Kidney epithelial cell (primary cell): ENCODE measurements at regions not wholly inside any gene's neighbourhood (a gene's known extent, or its start where the extent isn't known, plus 50 kb on each side); places are given as distances from the start of the nearest gene placed in this dataset.

Experiments
- DNase-seq: peaks from one replicate; pipeline ENCODE4 v3.0.0-alpha.2; 2010; ENCODE audit warnings: low read depth
- H3K27me3 ChIP-seq: 2 replicates; pipeline ENCODE4 v1.6.0; 2011; ENCODE audit warnings: low read length; ENCODE audit not compliant: control insufficient read depth, insufficient read depth
- H3K36me3 ChIP-seq: 2 replicates; pipeline ENCODE4 v1.5.1; 2011; ENCODE audit warnings: low read length; ENCODE audit not compliant: control insufficient read depth, insufficient read depth
- H3K4me3 ChIP-seq: 2 replicates; pipeline ENCODE4 v1.5.1; 2011; ENCODE audit warnings: low read depth, mild to moderate bottlenecking, control low read depth, low read length
- TF ChIP-seq, protein P1 (sequence below): IDR thresholded peaks from 2 replicates; pipeline ENCODE4 v1.5.1; 2011; ENCODE audit warnings: mild to moderate bottlenecking, moderate library complexity, low read length, control low read depth, inconsistent platforms; ENCODE audit not compliant: insufficient read depth, poor library complexity, severe bottlenecking

DNA sequence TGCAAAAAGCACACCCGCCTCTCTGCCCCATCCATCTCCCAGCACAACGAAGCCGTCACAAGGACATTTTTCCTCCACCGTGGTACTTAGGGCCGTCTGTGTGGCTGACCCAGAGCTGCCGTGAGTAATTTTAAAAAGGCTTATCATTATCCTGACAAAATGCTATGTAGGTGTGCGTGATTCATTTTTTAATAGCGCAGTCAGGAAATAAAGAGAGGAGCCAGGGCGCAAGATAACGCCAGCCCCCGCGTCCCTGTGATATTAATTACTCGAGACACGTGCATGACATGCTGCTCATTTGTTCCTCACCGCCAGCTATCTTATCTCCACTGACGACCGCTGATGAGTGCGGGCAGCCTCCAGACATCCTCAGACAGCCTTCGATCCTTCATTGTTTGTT, 332.7 kb upstream of the PFKP start:
- TF ChIP-seq, protein P1, sequence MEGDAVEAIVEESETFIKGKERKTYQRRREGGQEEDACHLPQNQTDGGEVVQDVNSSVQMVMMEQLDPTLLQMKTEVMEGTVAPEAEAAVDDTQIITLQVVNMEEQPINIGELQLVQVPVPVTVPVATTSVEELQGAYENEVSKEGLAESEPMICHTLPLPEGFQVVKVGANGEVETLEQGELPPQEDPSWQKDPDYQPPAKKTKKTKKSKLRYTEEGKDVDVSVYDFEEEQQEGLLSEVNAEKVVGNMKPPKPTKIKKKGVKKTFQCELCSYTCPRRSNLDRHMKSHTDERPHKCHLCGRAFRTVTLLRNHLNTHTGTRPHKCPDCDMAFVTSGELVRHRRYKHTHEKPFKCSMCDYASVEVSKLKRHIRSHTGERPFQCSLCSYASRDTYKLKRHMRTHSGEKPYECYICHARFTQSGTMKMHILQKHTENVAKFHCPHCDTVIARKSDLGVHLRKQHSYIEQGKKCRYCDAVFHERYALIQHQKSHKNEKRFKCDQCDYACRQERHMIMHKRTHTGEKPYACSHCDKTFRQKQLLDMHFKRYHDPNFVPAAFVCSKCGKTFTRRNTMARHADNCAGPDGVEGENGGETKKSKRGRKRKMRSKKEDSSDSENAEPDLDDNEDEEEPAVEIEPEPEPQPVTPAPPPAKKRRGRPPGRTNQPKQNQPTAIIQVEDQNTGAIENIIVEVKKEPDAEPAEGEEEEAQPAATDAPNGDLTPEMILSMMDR: no peak
- Histone ChIP-seq H3K27me3 (no peaks in the 10 kb centered on the region), H3K36me3 (no peaks in the 10 kb centered on the region), H3K4me3 (no peak overlapping the region)
- no peak for DNase-seq

DNA sequence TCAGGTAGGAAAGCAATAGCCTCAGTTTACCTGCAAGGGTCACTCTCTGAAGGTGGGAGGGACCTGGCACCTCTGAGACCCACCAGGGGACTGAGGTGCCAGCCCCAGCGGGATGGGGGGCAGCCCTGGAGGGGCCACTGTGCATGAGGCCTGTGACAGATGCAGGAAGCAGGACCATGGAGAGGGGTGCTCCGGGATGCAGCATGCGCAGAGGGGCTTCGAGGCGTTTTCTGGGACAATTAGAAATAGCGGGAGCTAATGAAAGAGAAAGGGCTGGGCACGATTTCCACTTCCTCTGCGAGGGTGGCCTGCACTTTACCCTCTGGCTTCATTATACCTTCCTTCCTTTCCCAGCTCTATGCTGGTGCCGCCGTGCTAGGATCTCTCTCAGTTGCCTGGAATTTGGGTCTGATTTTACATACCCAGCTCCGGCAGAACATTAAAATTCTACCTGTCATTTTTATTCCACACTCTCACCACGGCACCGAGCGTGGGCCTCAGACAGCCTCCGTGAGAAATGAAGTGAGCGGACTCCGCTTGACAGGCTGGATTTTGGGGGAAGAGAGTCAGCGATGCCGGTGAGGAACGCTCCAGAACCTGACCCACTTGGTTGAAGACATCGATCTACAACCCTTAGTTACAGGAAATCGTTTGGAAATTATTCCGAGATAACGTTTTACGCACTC, 333.9 kb upstream of the PFKP start:
- TF ChIP-seq, protein P1: no peak
- no peaks in the 10 kb centered on the region for H3K27me3 ChIP-seq
- no peak for DNase-seq
- no peaks in the 10 kb centered on the region for H3K36me3 ChIP-seq
- no peak overlapping the region for H3K4me3 ChIP-seq

DNA sequence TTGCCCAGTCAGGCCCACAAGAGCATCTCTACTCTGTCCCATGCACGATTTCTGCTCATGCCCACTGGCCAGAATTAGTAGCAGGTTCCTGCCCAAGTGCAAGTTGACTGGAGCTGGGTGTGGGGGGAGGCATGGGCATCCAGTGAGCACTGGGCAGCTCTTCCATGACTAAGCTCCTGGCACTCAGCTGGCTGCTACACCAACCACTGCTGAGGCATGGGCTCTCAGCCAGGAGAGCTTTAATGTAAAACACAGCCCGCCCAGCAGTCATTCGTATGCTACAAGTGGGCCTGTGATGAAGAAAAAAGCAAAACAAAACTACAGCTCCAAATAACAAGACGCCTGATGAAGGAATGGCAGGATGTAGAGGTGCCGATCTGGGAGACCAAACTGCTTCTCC, 335.4 kb upstream of the PFKP start:
- no peak for DNase-seq
- Histone ChIP-seq H3K27me3 (no peaks in the 10 kb centered on the region), H3K4me3 (no peak overlapping the region), H3K36me3 (no peaks in the 10 kb centered on the region)
- TF ChIP-seq, protein P1: no peak

DNA sequence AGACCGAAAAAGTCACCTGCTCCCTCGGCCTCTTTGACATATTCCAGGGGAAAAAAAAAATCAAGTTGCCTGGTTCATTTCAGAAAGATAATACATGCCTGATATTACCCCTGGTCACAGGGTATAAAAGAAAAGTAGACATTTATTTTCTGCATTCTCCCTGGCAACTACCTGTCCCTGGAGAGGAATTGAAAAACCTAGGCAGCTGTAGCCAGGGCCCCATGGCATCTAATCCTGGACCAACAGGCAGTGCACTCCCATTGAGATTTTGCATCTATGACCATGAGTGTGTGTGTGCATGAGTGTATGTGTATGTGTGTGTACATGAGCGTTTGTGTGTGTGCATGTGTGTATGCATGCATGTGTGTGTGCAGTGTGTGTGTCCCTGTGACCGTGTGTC, 338.2 kb upstream of the PFKP start:
- Histone ChIP-seq H3K4me3 (no peak overlapping the region), H3K27me3 (no peaks in the 10 kb centered on the region), H3K36me3 (no peaks in the 10 kb centered on the region)
- TF ChIP-seq, protein P1: no peak
- no peak for DNase-seq

DNA sequence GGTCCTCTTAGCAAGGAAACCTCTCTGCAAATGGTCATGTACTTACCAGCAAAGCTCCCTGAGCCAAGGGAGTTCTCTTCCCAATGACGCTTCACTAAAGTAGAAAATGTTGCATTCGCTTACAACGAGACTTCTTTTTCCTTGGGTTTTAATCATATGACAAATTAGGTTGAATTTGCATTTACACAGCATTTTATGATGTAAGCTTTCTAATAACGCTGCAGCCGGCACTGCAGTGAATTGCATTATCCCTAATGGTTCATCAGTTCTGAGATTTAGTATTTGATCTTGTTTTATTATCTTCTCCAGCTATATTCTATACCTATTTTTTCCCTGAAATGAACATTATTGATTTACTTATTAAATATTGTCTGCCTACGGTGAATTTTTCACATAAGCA, 339.3 kb upstream of the PFKP start:
- H3K36me3 ChIP-seq: no peaks in the 10 kb centered on the region
- H3K27me3 ChIP-seq: no peaks in the 10 kb centered on the region
- H3K4me3 ChIP-seq: no peak overlapping the region
- TF ChIP-seq, protein P1: no peak
- DNase-seq: no peak

DNA sequence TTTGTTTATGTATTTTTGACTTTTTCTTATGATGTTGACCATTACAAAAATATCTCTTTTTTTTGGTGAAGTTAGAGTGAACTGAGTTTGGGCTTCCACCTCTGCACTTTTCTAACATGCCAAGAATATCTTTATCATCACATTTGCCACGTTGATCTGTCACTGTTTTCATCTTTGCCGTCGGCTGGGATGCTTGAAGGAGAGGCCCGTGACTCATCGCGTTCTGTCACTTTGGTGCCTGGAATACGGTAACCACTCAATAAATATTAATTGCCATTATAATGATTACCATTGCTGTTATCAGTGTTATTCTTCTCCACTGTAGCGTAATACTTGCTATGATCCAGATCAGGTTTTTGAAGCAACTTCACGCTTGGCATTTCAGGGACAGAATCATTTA, 350.8 kb upstream of the PFKP start:
- TF ChIP-seq, protein P1: no peak
- Histone ChIP-seq H3K27me3 (no peaks in the 10 kb centered on the region), H3K36me3 (no peaks in the 10 kb centered on the region), H3K4me3 (no peak overlapping the region)
- no peak for DNase-seq
